HT1080 (cell line): ENCODE measurements at regions not wholly inside any gene's neighbourhood (a gene's known extent, or its start where the extent isn't known, plus 50 kb on each side); places are given as distances from the start of the nearest gene placed in this dataset.
"Not testable (repeated sequence)": the region's sequence is repeated elsewhere in the genome, so short reads cannot be mapped to it uniquely, and the experiment has no call there.

Source experiments
- DNase-seq: peaks from one replicate; pipeline ENCODE4 v3.0.0-alpha.2; 2015; ENCODE audit warnings: low read depth

DNA sequence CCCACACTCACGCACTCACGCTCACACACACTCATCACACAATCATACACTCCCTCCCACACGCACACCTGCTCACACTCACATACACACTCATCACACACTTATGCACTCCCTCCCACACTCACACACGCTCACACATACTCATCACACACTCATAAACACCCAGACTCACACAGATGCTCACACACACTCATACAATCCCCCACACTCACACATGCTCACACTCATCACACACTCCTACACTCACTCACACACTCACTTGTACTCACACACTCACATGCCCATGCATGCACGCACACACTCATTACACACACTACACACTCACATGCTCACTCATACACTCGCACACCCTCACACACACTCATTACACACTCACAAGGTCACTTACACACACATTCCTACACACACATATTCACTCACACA lies 131.1 kb upstream of the PDE10A start:
- no peak for DNase-seq

DNA sequence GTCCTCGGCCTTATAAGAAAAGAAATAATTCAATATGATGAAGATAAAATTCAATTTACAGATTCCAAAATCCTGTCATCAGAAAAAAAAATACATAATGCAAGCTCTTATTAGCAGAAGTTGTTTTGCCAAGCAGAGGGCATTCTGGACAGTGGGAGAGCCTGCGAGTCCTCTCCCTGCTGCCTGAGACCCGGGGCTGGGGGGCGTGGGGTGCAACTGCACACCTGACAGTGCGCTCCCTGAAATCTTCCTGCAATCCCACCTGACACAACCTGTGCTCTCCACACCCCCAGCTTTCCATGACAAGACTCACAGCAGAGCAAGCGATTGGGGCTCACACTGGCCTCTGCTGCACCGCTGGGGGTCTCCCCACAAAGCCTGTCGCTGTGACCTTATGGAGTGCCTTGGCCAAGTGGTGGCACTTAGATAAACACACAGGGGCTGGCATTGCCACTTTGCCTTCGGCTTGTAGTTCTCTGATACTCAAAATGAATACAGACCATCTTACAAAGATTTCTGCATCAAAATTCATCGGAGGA lies 130.3 kb upstream of the PDE10A start:
- no peak for DNase-seq

DNA sequence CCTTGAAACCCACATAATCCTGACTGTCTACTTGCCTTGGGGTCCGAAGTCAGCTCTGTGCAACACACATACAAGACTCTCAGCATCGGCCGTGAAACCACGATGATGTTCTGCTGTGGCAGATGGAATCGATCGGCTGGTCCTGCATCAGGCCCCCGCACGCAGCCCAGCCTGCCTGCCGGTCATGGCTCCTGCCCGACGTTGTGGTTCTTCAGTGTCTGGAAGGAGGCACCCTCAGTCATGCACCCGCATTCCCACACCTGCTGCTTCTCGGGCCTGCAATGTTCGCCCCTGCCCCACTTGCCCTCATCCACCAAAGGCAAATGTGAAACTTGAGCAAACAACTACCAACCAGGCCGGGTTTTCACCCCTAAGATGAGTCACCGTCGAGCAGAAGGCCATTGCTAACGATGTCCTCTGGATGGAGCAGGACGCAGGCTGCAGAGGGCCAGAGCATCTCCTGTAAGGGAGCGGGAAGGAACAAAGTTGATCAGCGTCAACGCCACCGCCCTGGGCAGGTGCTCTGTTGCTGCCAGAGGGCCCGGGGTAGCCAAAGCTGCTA lies 128.9 kb upstream of the PDE10A start:
- no peak for DNase-seq

DNA sequence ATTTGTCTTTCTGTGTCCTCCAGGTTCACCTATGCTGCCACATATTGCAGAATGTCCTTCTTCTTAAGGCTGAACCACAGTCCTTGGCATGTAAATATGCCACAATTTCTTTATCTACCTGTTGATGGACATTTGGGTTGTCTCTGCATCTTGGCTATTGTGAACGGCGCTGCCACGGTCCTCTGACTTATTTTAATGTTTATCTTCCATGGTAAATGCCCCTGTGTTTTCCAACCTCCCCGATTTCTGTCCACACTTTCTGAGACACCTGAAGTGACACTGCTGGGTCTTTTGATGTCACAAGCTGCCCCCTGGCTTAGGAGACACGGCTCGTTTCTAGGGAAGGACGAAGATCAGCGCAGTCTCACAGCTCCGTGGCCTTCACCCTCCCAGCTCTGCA lies 128.3 kb upstream of the PDE10A start:
- no peak for DNase-seq

DNA sequence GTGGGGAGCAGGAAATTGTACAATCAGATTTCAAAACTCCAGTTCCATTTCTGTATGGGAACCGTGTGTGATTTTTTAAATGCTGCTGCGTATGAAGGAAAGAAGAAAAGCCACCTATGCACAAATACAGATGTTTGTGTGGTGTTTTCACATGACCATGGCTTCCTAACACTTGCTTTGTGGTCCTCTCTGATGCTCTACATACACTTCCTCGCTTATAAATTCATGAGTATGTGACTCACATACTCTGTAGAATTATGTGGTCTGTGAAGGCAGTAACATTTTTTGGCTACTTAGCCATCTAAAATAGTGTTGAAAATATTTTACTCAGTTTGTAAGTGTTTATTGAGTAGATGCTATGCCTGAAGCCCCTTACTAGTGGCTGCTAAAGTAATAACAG lies 119.8 kb upstream of the PDE10A start:
- DNase-seq = peak; percentile 8

DNA sequence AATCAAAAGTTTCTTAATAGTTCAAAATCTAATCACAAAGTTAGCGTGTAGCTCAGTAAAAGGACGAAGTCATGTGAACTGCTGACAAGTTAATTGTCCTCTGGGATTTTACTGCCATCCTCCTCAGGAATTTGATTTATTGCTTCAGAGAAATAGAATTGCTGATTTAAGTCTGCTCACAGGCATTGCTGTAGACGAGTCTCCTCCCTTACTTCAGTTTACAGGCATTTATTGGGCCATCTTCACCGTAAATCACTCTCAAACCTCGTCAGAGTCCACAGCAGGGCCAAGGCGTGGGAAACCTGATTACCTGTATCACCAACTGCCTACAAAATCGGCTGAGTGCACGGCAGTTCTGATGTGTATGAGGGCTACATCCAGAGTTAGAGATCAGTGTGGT lies 119.1 kb upstream of the PDE10A start:
- no peak for DNase-seq

DNA sequence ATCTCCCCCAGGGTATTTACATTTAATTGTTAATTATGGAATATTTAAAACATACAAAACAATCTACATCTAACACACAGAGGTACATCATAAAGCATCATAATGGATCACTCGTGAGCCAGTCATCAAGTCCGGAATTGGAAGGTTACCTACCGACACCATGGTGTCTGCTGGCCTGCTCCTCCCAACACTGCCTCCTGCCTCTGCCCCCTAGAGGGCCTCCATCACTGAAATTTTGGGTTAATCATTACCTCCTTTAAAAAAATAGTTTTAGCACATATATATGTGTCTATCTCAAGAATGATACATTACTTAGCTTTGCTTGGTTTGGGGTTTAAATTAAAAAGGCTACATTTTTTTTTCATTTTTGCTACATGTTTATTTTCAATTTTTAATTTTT lies 114.6 kb upstream of the PDE10A start:
- no peak for DNase-seq

DNA sequence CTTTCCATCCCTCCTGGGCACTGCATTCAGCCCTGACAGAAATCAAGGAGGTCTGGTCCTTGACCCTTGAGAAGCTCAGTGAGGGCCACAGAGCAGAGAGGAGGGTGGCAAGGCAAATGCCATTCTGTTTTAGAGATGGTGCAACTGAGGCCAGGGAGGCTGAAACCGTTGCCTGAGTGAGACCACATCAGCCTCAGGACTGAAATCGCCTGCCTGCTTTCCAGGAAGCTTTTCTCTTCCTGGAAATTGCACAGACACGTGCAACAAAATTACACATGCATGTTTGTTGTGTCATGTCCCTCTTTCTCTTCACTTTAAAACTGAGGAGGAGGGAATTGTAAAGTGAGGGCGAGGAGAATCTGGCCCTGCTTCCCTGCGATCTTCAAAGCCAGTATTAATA lies 113.7 kb upstream of the PDE10A start:
- DNase-seq = no peak

DNA sequence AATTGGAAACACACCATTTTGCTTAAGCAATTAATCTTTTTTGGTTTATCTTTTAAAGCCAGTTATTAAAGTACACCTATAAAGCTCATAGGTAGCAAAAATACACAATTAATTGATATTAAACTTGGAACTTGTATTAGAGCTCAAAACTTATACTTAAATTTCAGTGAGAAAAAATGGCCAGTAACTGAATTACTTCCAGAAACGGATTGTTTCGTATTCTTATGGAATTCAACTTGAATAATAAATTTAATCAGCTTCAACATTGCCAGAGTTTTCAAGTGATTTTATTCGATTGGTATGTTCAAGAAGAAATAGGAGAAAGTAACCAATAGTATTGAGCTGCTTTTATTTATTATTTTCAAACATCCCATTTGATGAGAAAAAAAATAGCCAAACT lies 112.7 kb upstream of the PDE10A start:
- DNase-seq = no peak

DNA sequence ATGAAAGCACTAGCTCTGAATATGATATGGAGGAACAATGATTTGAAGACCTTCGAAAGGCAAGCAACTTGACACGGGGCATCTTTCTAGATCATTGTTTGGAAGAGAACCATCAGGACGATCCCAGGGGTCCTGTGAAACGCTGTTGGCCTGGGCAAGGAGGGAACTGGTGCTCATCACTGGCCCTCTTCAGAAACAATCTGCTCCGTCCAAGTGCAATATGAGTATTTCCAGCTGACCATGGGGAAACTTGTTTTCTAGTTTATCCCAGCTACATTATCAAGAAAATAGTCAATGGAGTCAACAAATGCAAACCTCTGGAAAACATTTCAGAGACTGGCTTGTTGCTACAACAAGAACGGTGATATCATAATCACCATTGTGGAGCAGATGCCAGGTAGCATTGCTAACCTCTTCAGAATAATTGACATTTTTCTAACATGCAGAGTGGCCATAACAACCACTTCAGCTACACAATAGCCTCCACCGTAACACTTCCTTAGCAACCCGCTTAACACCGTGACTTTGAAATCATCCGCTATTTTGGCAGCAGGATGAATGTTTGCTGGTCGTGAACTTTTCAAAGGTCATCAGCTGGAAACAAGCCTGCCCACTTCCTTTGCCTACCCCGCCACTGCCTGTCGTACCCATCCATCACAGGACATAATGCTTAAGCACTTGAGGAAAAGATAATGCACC lies 112.0 kb upstream of the PDE10A start:
- peak; percentile 36 for DNase-seq

DNA sequence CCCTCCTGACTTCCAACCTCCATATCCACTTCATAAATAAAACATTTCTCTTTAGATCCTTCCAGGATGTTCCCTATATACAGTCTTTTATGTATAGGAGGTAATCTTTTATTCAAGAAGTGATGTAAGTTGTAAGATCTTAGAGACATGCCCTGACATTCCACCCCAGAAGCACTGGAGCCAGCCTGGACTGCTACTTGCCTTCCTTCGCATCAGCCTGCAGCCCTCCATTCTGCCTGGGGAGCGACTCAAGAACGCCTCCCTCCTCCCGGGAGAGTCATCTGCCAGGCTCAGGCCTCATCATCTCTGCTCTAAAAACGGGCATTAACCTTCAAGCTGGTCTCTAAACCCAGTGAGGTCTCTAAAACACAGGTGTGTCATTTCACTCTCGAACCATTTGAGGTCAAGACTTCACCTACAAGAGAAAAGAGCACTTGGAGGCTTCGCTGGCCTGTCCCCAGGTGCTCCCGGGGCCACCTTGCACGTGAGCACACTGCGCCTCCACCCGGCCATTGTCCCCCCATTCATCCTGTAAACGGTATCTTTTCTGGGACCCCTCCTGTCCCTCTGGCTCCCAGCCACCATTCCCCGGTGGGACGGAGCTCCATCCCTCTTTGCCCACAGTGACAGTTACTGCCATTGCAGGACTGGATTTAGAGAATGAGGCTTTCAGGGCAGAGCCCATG lies 107.5 kb upstream of the PDE10A start:
- DNase-seq = no peak

DNA sequence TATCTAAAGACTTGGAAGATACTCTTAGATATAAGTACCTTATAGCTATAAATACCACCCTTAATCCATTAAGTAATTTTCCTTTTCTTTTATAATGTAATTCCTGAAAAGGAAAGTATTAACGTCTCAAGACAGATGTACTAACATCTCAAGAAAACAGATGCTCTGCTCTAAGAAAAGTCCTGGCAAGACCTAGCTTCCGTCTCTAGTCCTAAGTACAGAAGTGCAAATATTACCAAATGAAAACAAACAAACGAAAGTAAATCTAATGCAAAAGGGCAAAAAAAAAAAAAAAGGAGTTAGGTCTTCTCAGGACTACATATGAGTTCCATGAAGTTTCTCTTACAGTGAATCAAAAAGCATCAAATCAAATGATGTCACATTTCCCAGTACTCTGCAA lies 106.8 kb upstream of the PDE10A start:
- DNase-seq = no peak

DNA sequence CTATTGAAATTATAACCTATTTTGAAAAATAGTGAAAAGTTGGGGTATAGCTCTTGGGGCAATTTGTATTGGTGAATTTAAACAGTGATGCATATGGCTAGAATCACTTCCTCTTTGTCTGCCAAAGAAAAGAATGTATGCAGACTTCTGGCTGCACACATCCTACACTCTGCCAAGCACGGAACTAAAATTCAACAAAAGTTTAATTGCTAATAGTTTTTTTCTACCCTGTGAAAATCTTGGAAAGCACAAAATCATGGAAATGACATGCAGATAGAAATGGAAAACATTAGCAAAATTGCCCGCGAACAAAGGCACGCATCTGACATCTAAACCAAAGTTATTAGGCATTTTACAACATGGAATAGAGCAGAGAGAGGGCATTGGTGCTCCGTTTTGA lies 106.4 kb upstream of the PDE10A start:
- no peak for DNase-seq

DNA sequence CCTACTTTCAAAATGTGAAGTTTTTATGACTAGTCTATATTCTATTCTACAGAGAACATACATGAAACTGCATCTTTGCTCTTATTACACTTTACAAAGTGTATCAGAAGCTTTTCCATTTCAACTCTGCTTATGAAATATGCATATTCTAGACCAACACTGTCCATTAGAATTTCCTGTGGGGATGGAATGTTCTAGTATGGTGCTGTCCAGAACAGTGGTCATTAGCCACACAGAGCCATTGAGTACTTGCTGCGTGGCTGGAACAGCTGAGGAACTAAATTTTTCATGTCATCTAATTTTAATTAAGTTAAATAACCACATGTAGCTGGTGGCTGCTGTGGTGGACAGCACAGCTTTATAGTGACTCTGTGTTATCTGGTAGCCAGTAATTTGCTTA lies 105.9 kb upstream of the PDE10A start:
- DNase-seq = no peak

DNA sequence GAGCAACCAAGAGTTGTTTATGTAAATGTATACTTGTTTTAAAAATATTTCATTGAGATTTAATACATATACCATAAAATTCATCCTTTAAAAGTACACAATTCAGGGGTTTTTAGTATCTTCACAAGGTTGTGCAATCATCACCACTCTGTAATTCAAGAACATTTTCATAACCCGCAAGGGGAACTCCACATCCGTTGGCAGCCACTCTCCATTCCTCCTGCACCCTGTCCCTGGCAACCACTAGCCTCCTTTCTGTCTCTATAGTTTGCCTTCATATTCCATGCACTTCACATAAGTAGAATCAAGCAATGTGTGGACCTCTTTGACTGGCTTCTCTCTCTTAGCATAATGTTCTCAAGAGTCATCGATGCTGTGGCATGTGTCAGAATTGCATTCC lies 104.2 kb upstream of the PDE10A start:
- peak; percentile 28 for DNase-seq

DNA sequence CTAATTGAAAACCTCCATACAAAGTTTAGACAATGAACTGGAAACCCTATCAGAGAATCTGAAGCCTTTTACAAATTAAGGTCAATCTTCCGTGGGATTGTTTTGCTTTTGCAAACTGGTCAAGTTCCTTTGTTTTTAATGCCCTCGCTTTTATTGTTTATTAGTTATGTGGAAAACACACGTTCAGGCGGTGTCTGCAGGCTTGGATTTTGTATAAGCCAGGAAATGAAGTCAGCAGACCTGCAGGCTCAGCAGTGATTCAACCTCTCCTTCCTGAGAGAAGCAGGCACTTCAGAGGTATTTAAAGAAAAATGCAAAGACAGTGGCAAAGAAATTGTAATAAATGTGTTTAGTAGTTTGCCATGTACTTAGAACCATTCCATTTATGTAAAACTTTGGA lies 103.4 kb upstream of the PDE10A start:
- DNase-seq = peak; percentile 68

DNA sequence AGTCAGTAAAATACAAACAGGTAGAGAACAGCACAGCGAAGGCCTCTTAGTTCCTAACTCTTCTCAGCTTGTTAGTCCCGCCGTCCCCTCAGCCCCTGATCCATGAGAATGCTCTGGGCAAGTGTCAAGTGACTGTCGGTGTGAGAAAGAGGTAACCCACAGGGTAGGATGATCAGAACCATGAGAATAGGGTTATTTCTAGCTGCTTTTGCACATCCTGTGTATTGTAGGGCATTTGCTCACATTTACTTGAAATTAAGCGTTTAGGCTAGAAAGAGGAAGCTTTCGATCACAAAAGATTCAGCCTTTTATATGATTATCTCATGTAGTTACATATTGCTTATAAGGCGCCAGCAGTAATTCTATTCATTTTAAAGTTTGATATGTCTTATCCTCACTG lies 103.0 kb upstream of the PDE10A start:
- DNase-seq = no peak

DNA sequence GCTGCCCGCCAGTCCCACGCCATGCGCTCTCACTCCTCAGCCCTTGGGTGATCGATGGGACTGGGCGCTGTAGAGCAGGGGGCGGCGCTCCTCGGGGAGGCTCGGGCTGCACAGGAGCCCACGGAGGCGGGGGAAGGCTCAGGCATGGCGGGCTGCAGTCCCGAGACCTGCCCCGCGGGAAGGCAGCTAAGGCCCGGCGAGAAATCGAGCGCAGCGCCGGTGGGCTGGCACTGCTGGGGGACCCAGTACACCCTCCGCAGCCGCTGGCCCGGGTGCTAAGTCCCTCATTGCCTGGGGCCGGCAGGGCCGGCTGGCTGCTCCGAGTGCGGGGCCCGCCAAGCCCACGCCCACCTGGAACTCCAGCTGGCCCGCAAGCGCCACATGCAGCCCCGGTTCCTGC lies 102.2 kb upstream of the PDE10A start:
- DNase-seq = not testable (repeated sequence)

DNA sequence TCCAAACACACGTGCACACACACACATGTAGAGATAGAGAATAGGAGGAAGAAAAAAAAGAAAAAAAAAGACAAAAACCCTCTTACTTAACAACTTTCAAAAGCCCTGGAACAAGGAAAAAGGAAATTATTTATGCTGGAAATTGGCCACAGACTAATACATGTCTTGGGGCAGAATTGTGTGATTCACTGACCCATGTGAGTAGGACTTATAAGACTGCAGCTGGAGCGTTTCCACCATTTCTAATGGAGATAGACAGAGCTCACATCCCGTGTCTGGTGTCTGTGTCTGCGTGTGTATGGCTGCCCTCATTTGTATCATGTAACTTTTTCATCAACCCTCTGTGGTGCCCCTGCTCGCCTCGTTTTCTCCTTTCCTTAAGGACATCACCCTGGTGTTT lies 99.8 kb upstream of the PDE10A start:
- no peak for DNase-seq

DNA sequence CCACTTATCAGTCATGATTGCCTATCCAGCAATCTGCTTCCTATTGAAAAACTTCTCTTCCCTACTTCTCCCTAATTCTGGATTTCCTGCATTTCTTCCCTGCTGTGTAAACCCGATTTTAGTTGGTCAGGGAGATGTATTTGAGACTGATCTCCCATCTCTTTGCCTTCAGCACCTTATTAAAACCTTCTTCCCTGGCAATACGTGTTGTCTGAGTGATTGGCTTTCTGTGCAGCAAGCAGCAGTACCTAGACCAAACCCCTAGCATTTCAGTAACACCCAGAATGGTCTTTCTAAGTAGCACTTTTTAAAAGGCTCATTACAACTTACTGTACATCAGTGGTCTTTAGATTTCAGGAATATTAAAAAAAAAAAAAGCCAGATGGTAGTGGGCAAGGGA lies 99.1 kb upstream of the PDE10A start:
- DNase-seq = no peak

DNA sequence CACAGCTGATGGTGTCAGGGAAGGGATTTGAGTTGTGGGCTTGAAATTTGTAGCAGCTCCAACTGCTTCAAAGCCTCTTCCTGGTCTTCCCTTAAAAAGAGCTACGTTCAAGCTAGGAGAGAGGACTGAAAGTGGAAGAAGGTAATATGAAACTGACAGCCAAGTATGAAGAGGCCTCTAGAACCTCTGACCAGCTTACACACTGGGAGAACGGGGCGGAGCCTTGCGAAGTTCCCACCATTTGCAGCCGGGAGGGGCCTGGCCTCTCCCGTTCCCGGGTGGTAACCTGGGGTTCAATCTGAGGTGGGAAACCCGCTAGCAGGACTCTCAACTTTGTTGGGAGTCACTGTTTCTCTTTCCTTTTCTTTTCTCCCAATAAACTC lies 97.8 kb upstream of the PDE10A start:
- DNase-seq = no peak

DNA sequence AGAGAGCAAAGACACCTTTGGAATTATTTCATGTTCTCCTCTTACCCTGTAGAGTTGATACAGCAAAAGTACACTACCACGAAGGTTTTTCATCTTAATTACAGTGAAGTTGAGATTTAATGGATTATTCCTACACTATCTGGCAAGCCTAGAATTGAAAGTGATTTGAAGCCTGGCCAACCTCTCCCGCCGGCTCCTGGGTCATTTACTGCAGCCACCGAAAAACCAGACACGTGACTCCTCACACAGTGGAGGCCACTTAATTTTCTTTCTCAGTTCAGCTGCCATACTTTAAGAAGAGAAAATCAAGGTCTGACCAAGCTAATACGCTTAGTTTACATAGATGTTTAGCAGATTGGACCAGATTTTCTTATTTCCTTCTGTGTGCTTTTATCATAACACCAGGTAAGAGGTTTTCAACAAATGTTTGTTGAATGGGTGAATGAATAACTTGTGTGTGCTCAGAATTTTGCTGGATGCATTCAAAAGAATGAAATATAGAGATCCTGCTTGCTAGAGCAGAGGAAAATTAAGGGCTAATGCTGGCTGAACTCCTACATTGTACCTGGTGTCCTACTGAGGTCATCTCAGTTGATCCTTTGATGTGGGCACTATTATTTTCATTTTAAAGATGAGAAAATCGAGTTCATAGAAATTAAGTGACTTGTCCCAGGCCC lies 97.2 kb upstream of the PDE10A start:
- DNase-seq = no peak
